ENCODE measurements at regions not wholly inside any gene's neighbourhood (a gene's known extent, or its start where the extent isn't known, plus 50 kb on each side); places are given as distances from the start of the nearest gene placed in this dataset.

GRCh38 chr11:28627690-28628255 is 519.6 kb downstream of the METTL15 start:
- H3K4me3 ChIP-seq (ENCODE audit: low read length): no peak overlapping the region
- TF ChIP-seq CTCF (conservative IDR thresholded peaks at IDR 0.05; ENCODE audit: low read depth, low read length): no peak
- DNase-seq (ENCODE audit: low read depth): no peak

- no peak overlapping the region for H3K4me3 ChIP-seq (ENCODE audit: low read length)
- TF ChIP-seq CTCF (conservative IDR thresholded peaks at IDR 0.05; ENCODE audit: low read depth, low read length): no peak
- DNase-seq (ENCODE audit: low read depth): no peak
Observed at GRCh38 chr11:28625532-28625931, 517.3 kb downstream of the METTL15 start.

GRCh38 chr11:28621753-28622152 is 513.6 kb downstream of the METTL15 start:
- DNase-seq (ENCODE audit: low read depth): no peak
- no peak overlapping the region for H3K4me3 ChIP-seq (ENCODE audit: low read length)

GRCh38 chr11:28619846-28620540 is 511.8 kb downstream of the METTL15 start:
- no peak for TF ChIP-seq CTCF (conservative IDR thresholded peaks at IDR 0.05; ENCODE audit: low read depth, low read length)
- DNase-seq (ENCODE audit: low read depth): peak; percentile 78
- H3K4me3 ChIP-seq (ENCODE audit: low read length): no peak overlapping the region

More at GRCh38 chr11:28621753-28622152, 513.6 kb downstream of the METTL15 start:
- no peak for TF ChIP-seq CTCF (conservative IDR thresholded peaks at IDR 0.05; ENCODE audit: low read depth, low read length)

GRCh38 chr11:28618416-28618815 is 510.2 kb downstream of the METTL15 start:
- no peak overlapping the region for H3K4me3 ChIP-seq (ENCODE audit: low read length)
- peak; percentile 45 for DNase-seq (ENCODE audit: low read depth)
- no peak for TF ChIP-seq CTCF (conservative IDR thresholded peaks at IDR 0.05; ENCODE audit: low read depth, low read length)

- DNase-seq (ENCODE audit: low read depth): no peak
- no peak overlapping the region for H3K4me3 ChIP-seq (ENCODE audit: low read length)
- TF ChIP-seq CTCF (conservative IDR thresholded peaks at IDR 0.05; ENCODE audit: low read depth, low read length): no peak
Observed at GRCh38 chr11:28616160-28616965, 508.2 kb downstream of the METTL15 start.
